ENCODE measurements at regions not wholly inside any gene's neighbourhood (a gene's known extent, or its start where the extent isn't known, plus 50 kb on each side); places are given as distances from the start of the nearest gene placed in this dataset.
"Not testable (repeated sequence)": the region's sequence is repeated elsewhere in the genome, so short reads cannot be mapped to it uniquely, and the experiment has no call there.

GRCh38 chr14:106356643-106356930, 830.2 kb downstream of the TMEM121 start:
- TF ChIP-seq POLR2A, CTCF (IDR thresholded peaks at IDR 0.05): not testable (repeated sequence)

Measured in body of pancreas (tissue), 4 donors.